Upper lobe of left lung (tissue), 6 donors: ENCODE measurements at regions not wholly inside any gene's neighbourhood (a gene's known extent, or its start where the extent isn't known, plus 50 kb on each side); places are given as distances from the start of the nearest gene placed in this dataset.

Source experiments
- ATAC-seq, 2 donors: fragments of 200-7000 bp; cut with Tn5 transposase; one replicate each; pipeline ENCODE4 v1.9.1; 2022; ENCODE audit warnings: mild to moderate bottlenecking in 2 of 2, moderate library complexity in 2 of 2; ENCODE audit not compliant: low FRiP score in 2 of 2
- DNase-seq, 2 donors: peaks; one replicate each; pipeline ENCODE4 v3.0.0-alpha.2; 2019 to 2020
- H3K27ac ChIP-seq, 4 donors: fragments of 200-600 bp; sonication (generic); one replicate each; pipeline ENCODE4 v1.5.1; 2016 to 2019
- H3K27me3 ChIP-seq, 4 donors: fragments of 200-600 bp; sonication (generic); one replicate each; pipeline ENCODE4 v1.5.1; 2017 to 2019
- H3K36me3 ChIP-seq, 4 donors: fragments of 200-600 bp; sonication (generic); one replicate each; pipeline ENCODE4 v1.5.1; 2016 to 2019
- H3K4me1 ChIP-seq, 4 donors: fragments of 200-600 bp; sonication (generic); one replicate each; pipeline ENCODE4 v1.5.1; 2018 to 2019
- H3K4me3 ChIP-seq, 4 donors: fragments of 200-600 bp; sonication (generic); one replicate each; pipeline ENCODE4 v1.5.1; 2017 to 2019; ENCODE audit warnings: mild to moderate bottlenecking in 2 of 4, moderate library complexity in 1 of 4
- H3K9me3 ChIP-seq, 4 donors: fragments of 200-600 bp; sonication (generic); one replicate each; pipeline ENCODE4 v1.5.1; 2018 to 2019
- CTCF ChIP-seq, 6 experiments: fragments of 450-650 bp in 4 of 6; fragments of 200-600 bp in 2 of 6; sonication (generic) in 2 of 6; IDR thresholded peaks; one replicate each; pipeline ENCODE4 v1.5.1; 2016 to 2019; ENCODE audit warnings: antibody characterized with exemption in 6 of 6
- EP300 ChIP-seq, 4 donors: sonication (generic); formaldehyde crosslinking; IDR thresholded peaks; one replicate each; pipeline ENCODE4 v1.5.1; 2017; ENCODE audit warnings: antibody characterized with exemption in 4 of 4, control low read depth in 2 of 4
- POLR2A ChIP-seq, 4 donors: fragments of 450-650 bp; IDR thresholded peaks; one replicate each; pipeline ENCODE4 v1.5.1; 2016 to 2017; ENCODE audit warnings: antibody characterized with exemption in 4 of 4, mild to moderate bottlenecking in 2 of 4
- POLR2AphosphoS5 ChIP-seq, 2 donors: sonication (generic); formaldehyde crosslinking; IDR thresholded peaks; one replicate each; pipeline ENCODE4 v1.5.1; 2017; ENCODE audit warnings: antibody characterized with exemption in 2 of 2
- WGBS, 2 donors: methylation state at CpG; one replicate each; pipeline ENCODE4 v1.1.5; 2017 to 2018; 5-methylcytosine and 5-hydroxymethylcytosine counted together
- donor health status: DM: no; HTN: no; CAD: no; lungs with moderate emphysema.
- donor health status: DM: no; HTN: yes; CAD: no; lungs with severe emphysema.

GRCh38 chr6:81148751-81149150 is 603.7 kb downstream of the TENT5A start:
- H3K4me3 ChIP-seq: no peak overlapping the region
- H3K27ac ChIP-seq: no peak overlapping the region
- DNase-seq: no peak
- H3K4me1 ChIP-seq: no peaks in the 10 kb centered on the region
- 69 to 70% methylated on average over 3 of the region's 3 CpGs for WGBS, 2 donors
- ATAC-seq: no peak
- H3K36me3 ChIP-seq: no peaks in the 10 kb centered on the region
- TF ChIP-seq CTCF (IDR thresholded peaks at IDR 0.05) (no peak), POLR2A (IDR thresholded peaks at IDR 0.05) (no peak), POLR2AphosphoS5 (IDR thresholded peaks at IDR 0.05) (no peak), EP300 (IDR thresholded peaks at IDR 0.05) (no peak)
- H3K9me3 ChIP-seq: peaks cover 0 to 9% (median 3%) of the 10 kb centered on the region in 4 donors
- H3K27me3 ChIP-seq: no peaks in the 10 kb centered on the region

- no peaks in the 10 kb centered on the region for H3K27me3 ChIP-seq
- H3K4me3 ChIP-seq: no peak overlapping the region
- 67 to 74% methylated on average over 2 of the region's 2 CpGs for WGBS, 2 donors
- ATAC-seq: no peak
- no peaks in the 10 kb centered on the region for H3K9me3 ChIP-seq
- TF ChIP-seq POLR2AphosphoS5 (IDR thresholded peaks at IDR 0.05) (no peak), EP300 (IDR thresholded peaks at IDR 0.05) (no peak), CTCF (IDR thresholded peaks at IDR 0.05) (no peak), POLR2A (IDR thresholded peaks at IDR 0.05) (no peak)
- DNase-seq: no peak
- H3K4me1 ChIP-seq: no peaks in the 10 kb centered on the region
- H3K36me3 ChIP-seq: no peaks in the 10 kb centered on the region
- H3K27ac ChIP-seq: no peak overlapping the region
Observed at GRCh38 chr6:81145506-81145905, 607.0 kb downstream of the TENT5A start.

GRCh38 chr6:81144346-81144745 is 608.1 kb downstream of the TENT5A start:
- Histone ChIP-seq H3K4me1 (no peaks in the 10 kb centered on the region), H3K27me3 (no peaks in the 10 kb centered on the region), H3K4me3 (no peak overlapping the region), H3K9me3 (no peaks in the 10 kb centered on the region), H3K36me3 (no peaks in the 10 kb centered on the region), H3K27ac (no peak overlapping the region)
- no peak for TF ChIP-seq CTCF (IDR thresholded peaks at IDR 0.05)
- TF ChIP-seq POLR2A (IDR thresholded peaks at IDR 0.05): no peak
- TF ChIP-seq EP300 (IDR thresholded peaks at IDR 0.05): no peak
- no peak for TF ChIP-seq POLR2AphosphoS5 (IDR thresholded peaks at IDR 0.05)
- no peak for DNase-seq
- ATAC-seq: no peak

- Histone ChIP-seq H3K27ac (no peak overlapping the region), H3K4me3 (no peak overlapping the region), H3K27me3 (no peaks in the 10 kb centered on the region), H3K36me3 (no peaks in the 10 kb centered on the region), H3K4me1 (no peaks in the 10 kb centered on the region), H3K9me3 (no peaks in the 10 kb centered on the region)
- WGBS, 2 donors: 50 to 74% methylated on average over 2 to 5 of the region's 5 CpGs
- ATAC-seq: no peak
- no peak for DNase-seq
- TF ChIP-seq EP300 (IDR thresholded peaks at IDR 0.05) (no peak), CTCF (IDR thresholded peaks at IDR 0.05) (no peak), POLR2AphosphoS5 (IDR thresholded peaks at IDR 0.05) (no peak), POLR2A (IDR thresholded peaks at IDR 0.05) (no peak)
Observed at GRCh38 chr6:81138236-81138635, 614.2 kb downstream of the TENT5A start.

- Histone ChIP-seq H3K4me3 (no peak overlapping the region), H3K4me1 (no peaks in the 10 kb centered on the region), H3K27me3 (no peaks in the 10 kb centered on the region), H3K9me3 (no peaks in the 10 kb centered on the region), H3K27ac (no peak overlapping the region), H3K36me3 (no peaks in the 10 kb centered on the region)
- WGBS, 2 donors: 23 to 67% methylated on average over 1 of the region's 1 CpG
- no peak for TF ChIP-seq POLR2AphosphoS5 (IDR thresholded peaks at IDR 0.05)
- TF ChIP-seq POLR2A (IDR thresholded peaks at IDR 0.05): no peak
- TF ChIP-seq EP300 (IDR thresholded peaks at IDR 0.05): no peak
- DNase-seq (no peak), ATAC-seq (no peak)
Observed at GRCh38 chr6:81130969-81131368, 621.5 kb downstream of the TENT5A start.
